Transverse colon (tissue), 4 donors: ENCODE measurements at regions not wholly inside any gene's neighbourhood (a gene's known extent, or its start where the extent isn't known, plus 50 kb on each side); places are given as distances from the start of the nearest gene placed in this dataset.

Experiments used
- DNase-seq: peaks from one replicate; pipeline ENCODE4 v3.0.0-alpha.2; 2019
- H3K27ac ChIP-seq, 4 donors: fragments of 200-600 bp; sonication (generic); 2 replicates each; pipeline ENCODE4 v1.5.1; 2016 to 2018; ENCODE audit warnings: inconsistent platforms in 4 of 4
- H3K27me3 ChIP-seq: fragments of 200-600 bp; sonication (generic); 2 replicates; pipeline ENCODE4 v1.5.1; 2017; ENCODE audit warnings: inconsistent platforms
- H3K36me3 ChIP-seq, 4 donors: fragments of 200-600 bp; sonication (generic); 2 replicates each; pipeline ENCODE4 v1.5.1; 2017 to 2019; ENCODE audit warnings: inconsistent platforms in 4 of 4
- H3K4me1 ChIP-seq, 4 donors: fragments of 200-600 bp; sonication (generic); 2 replicates each; pipeline ENCODE4 v1.5.1; 2017 to 2020; ENCODE audit warnings: inconsistent platforms in 4 of 4
- H3K4me3 ChIP-seq, 4 donors: fragments of 200-600 bp; sonication (generic); 1 replicate in 1 of 4; 2 replicates in 3 of 4; pipeline versions ENCODE4 v1.5.1 to v1.6.1; 2017 to 2019; ENCODE audit warnings: inconsistent platforms in 4 of 4
- H3K9me3 ChIP-seq, 2 donors: fragments of 200-600 bp; sonication (generic); 2 replicates each; pipeline ENCODE4 v1.5.1; 2017 to 2019; ENCODE audit warnings: inconsistent platforms in 2 of 2
- CTCF ChIP-seq, 5 experiments: fragments of 200-600 bp in 3 of 5; fragments of 450-650 bp in 2 of 5; sonication (generic) in 3 of 5; IDR thresholded peaks; 1 replicate in 2 of 5; 2 replicates in 3 of 5; pipeline ENCODE4 v1.5.1; 2016 to 2017; ENCODE audit warnings: antibody characterized with exemption in 5 of 5, inconsistent platforms in 3 of 5, mild to moderate bottlenecking in 2 of 5, moderate library complexity in 1 of 5
- EP300 ChIP-seq: sonication (generic); formaldehyde crosslinking; IDR thresholded peaks from one replicate; pipeline ENCODE4 v1.6.1; 2017; ENCODE audit warnings: antibody characterized with exemption, low read depth
- POLR2A ChIP-seq: fragments of 450-650 bp; IDR thresholded peaks from one replicate; pipeline ENCODE4 v1.6.1; 2016; ENCODE audit warnings: antibody characterized with exemption, mild to moderate bottlenecking, moderate library complexity
- POLR2AphosphoS5 ChIP-seq, 3 donors: sonication (generic); formaldehyde crosslinking; IDR thresholded peaks; one replicate each; pipeline ENCODE4 v1.6.1; 2016; ENCODE audit warnings: antibody characterized with exemption in 3 of 3
- WGBS, 2 donors: methylation state at CpG; one replicate each; pipeline ENCODE4 v1.1.5; 2018; ENCODE audit warnings: low coverage in 1 of 2; 5-methylcytosine and 5-hydroxymethylcytosine counted together
- in situ Hi-C, 4 donors: fragments of 200-750 bp; cut with MboI; loops; one replicate each; pipeline versions ENCODE4 v1.15.0 to v1.15.1; 2017; ENCODE audit warnings: low sequenced_read_pairs in 3 of 4, low pct_ligation_motif_present in 1 of 4, low pct_unique_long_range_greater_than_20kb in 1 of 4
- intact Hi-C: fragments of 100-400 bp; cut with DNase I; formaldehyde crosslinking; loops from one replicate; pipeline ENCODE4 v1.15.1; 2023; ENCODE audit warnings: low total_unique reads

DNA sequence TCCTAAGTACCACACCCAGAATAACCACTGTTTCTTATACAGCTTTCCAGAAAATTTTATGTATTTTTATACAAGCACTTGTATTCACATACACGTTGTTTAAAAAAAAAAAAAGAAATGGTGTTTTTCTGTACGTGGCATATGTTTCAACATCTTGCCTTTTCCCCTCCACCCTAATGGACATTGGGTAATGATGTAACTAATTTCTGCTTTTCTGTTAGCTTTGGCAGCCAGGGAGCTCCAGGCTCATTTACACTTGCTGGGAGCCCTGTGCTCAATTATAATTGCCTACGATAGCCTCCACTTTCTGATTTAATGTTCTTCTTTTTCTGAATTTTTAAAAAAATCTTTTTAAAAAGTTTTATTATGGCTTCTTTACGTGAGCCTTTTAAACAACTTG, 352.4 kb downstream of the UTRN start:
- Histone ChIP-seq H3K27me3 (no peaks in the 10 kb centered on the region), H3K27ac (no peak overlapping the region), H3K4me1 (no peaks in the 10 kb centered on the region), H3K4me3 (no peak overlapping the region), H3K36me3 (no peaks in the 10 kb centered on the region), H3K9me3 (no peaks in the 10 kb centered on the region)
- 85 to 87% methylated on average over 4 of the region's 4 CpGs for WGBS, 2 donors
- TF ChIP-seq POLR2AphosphoS5 (IDR thresholded peaks at IDR 0.05) (no peak), CTCF (IDR thresholded peaks at IDR 0.05) (no peak)
- intact Hi-C loops (no loop called here), in situ Hi-C loops (no loop called here)
- no peak for DNase-seq

GRCh38 chr6:144639654-144640053, 354.5 kb downstream of the UTRN start:
- intact Hi-C loops (no loop called here), in situ Hi-C loops (no loop called here)
- no peak for TF ChIP-seq POLR2AphosphoS5 (IDR thresholded peaks at IDR 0.05)
- H3K4me1 ChIP-seq: no peaks in the 10 kb centered on the region
- WGBS, 2 donors: 81% methylated on average over 1 of the region's 1 CpG; no CpG with 5 or more reads in 1 of the 2 donors
- no peaks in the 10 kb centered on the region for H3K36me3 ChIP-seq
- no peaks in the 10 kb centered on the region for H3K9me3 ChIP-seq
- no peak overlapping the region for H3K27ac ChIP-seq
- H3K4me3 ChIP-seq: no peak overlapping the region
- DNase-seq: no peak
- H3K27me3 ChIP-seq: no peaks in the 10 kb centered on the region

DNA sequence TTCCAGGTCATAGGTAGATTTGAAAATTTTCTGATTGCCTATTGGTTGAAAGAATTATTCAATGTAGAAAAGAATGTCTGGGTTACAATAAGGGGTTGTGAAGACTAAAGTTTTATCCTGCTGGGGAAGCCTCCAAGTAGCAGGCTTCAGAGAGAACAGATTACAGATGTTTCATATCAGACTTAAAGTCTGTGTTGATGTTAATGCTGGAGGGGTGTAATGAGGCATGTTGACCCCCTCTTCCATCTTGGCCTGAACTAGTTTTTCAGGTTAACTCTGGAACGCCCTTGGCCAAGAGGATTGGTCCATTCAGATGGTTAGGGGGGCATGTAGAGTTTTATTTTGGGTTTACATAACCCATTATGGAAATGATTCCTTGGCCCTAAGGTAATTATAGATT, 356.2 kb downstream of the UTRN start:
- DNase-seq: no peak
- Histone ChIP-seq H3K36me3 (no peaks in the 10 kb centered on the region), H3K9me3 (no peaks in the 10 kb centered on the region), H3K27me3 (no peaks in the 10 kb centered on the region), H3K27ac (no peak overlapping the region), H3K4me3 (no peak overlapping the region), H3K4me1 (no peaks in the 10 kb centered on the region)
- WGBS, 2 donors: 78% methylated on average over 1 of the region's 1 CpG; no CpG with 5 or more reads in 1 of the 2 donors
- in situ Hi-C loops: no loop called here
- no peak for TF ChIP-seq POLR2A
- no peak for TF ChIP-seq CTCF (IDR thresholded peaks at IDR 0.05)
- TF ChIP-seq EP300: no peak
- TF ChIP-seq POLR2AphosphoS5 (IDR thresholded peaks at IDR 0.05): no peak
- intact Hi-C loops: no loop called here

GRCh38 chr6:144644776-144645175, 359.6 kb downstream of the UTRN start:
- Histone ChIP-seq H3K27ac (no peak overlapping the region), H3K36me3 (no peaks in the 10 kb centered on the region), H3K4me1 (peaks cover 0 to 3% (median 0%) of the 10 kb centered on the region in 4 donors), H3K9me3 (no peaks in the 10 kb centered on the region), H3K27me3 (no peaks in the 10 kb centered on the region), H3K4me3 (no peak overlapping the region)
- DNase-seq: no peak
- TF ChIP-seq CTCF (IDR thresholded peaks at IDR 0.05): no peak
- TF ChIP-seq EP300: no peak
- TF ChIP-seq POLR2AphosphoS5 (IDR thresholded peaks at IDR 0.05): no peak
- no peak for TF ChIP-seq POLR2A
- in situ Hi-C loops (no loop called here), intact Hi-C loops (no loop called here)
- WGBS, 2 donors: 77 to 86% methylated on average over 1 of the region's 1 CpG
